A549 (cell line): ENCODE measurements at regions not wholly inside any gene's neighbourhood (a gene's known extent, or its start where the extent isn't known, plus 50 kb on each side); places are given as distances from the start of the nearest gene placed in this dataset.

Experiments used
- CTCF ChIP-seq: fragments of >200 bp; sonication (Bioruptor Twin); formaldehyde crosslinking; IDR thresholded peaks from 3 replicates; pipeline ENCODE4 v1.5.1; 2016
- EP300 ChIP-seq, 2 experiments: fragments of >200 bp; sonication (Bioruptor Twin); formaldehyde crosslinking; IDR thresholded peaks; 2 replicates in 1 of 2; 3 replicates in 1 of 2; pipeline ENCODE4 v1.6.1; 2016 to 2017
- FOSL2 ChIP-seq, 2 experiments: fragments of 450-650 bp in 1 of 2; fragments of >200 bp in 1 of 2; sonication (Bioruptor Twin) in 1 of 2; formaldehyde crosslinking; IDR thresholded peaks; 2 replicates each; pipeline versions ENCODE4 v1.5.0 to v1.6.1; 2016 to 2020; ENCODE audit warnings: mild to moderate bottlenecking in 1 of 2, moderate library complexity in 1 of 2
- POLR2A ChIP-seq: IDR thresholded peaks from 2 replicates; pipeline ENCODE4 v1.6.1; 2012; ENCODE audit warnings: mild to moderate bottlenecking, low read length
- SREBF2 ChIP-seq: fragments of 450-650 bp; IDR thresholded peaks from 2 replicates; pipeline ENCODE4 v1.6.1; 2014; ENCODE audit warnings: mild to moderate bottlenecking, moderate library complexity

- TF ChIP-seq SREBF2 (no peak), POLR2A (no peak), CTCF (no peak), FOSL2 (IDR thresholded peaks at IDR 0.05) (no peak), FOSL2 (CRISPR knock-in tag; IDR thresholded peaks at IDR 0.05) (no peak), EP300 (IDR thresholded peaks at IDR 0.05) (no peak)
These were observed 337.9 kb upstream of the NOVA1 start for GRCh38 chr14:26935733-26936132.
